B cell (primary cell): ENCODE measurements at regions not wholly inside any gene's neighbourhood (a gene's known extent, or its start where the extent isn't known, plus 50 kb on each side); places are given as distances from the start of the nearest gene placed in this dataset.
"Not testable (repeated sequence)": the region's sequence is repeated elsewhere in the genome, so short reads cannot be mapped to it uniquely, and the experiment has no call there.

Source experiments
- ATAC-seq: fragments of 200-7000 bp; cut with Tn5 transposase; one replicate; pipeline ENCODE4 v1.10.0; 2021; ENCODE audit warnings: low read depth, mild to moderate bottlenecking, moderate number of reproducible peaks, moderate library complexity
- CTCF ChIA-PET: fragments of 350-600 bp; sonication (Branson Sonifier 250); formaldehyde crosslinking; loops from one replicate; lab custom pipeline; 2021; ENCODE audit warnings: antibody characterized with exemption, inconsistent platforms; lab: Charles Lee
- POLR2A ChIA-PET: fragments of 350-600 bp; sonication (Branson Sonifier 250); formaldehyde crosslinking; loops from one replicate; lab custom pipeline; 2021; ENCODE audit warnings: antibody characterized with exemption; lab: Charles Lee
- DNase-seq: peaks from one replicate; pipeline ENCODE4 v3.0.0; 2013
- H2AFZ ChIP-seq: 2 replicates; pipeline ENCODE4 v1.6.1; 2012; ENCODE audit warnings: mild to moderate bottlenecking, low read depth, low read length; ENCODE audit not compliant: insufficient read depth, poor library complexity, severe bottlenecking
- H3K27ac ChIP-seq, 2 donors: 1 replicate in 1 of 2; 2 replicates in 1 of 2; pipeline ENCODE4 v1.5.1; 2012 to 2013; ENCODE audit warnings: low read length in 2 of 2, mild to moderate bottlenecking in 2 of 2, moderate library complexity in 1 of 2
- H3K27me3 ChIP-seq, 4 experiments: fragments of 200-600 bp in 1 of 4; sonication (generic) in 1 of 4; replicated peaks in 1 of 4; 1 replicate in 2 of 4; 2 replicates in 2 of 4; pipeline versions ENCODE4 v1.6.1 to v1.7.0; 2013 to 2016; ENCODE audit warnings: low read length in 3 of 4, mild to moderate bottlenecking in 2 of 4, mixed read lengths in 1 of 4, moderate library complexity in 1 of 4; ENCODE audit not compliant: insufficient read depth in 4 of 4, control insufficient read depth in 3 of 4; ENCODE audit errors: control extremely low read depth in 1 of 4
- H3K36me3 ChIP-seq, 2 experiments: replicated peaks in 1 of 2; 1 replicate in 1 of 2; 2 replicates in 1 of 2; pipeline versions ENCODE4 v1.6.1 to v1.7.1; 2013; ENCODE audit warnings: low read length in 1 of 2; ENCODE audit not compliant: insufficient read depth in 2 of 2, control insufficient read depth in 1 of 2; ENCODE audit errors: control extremely low read depth in 1 of 2, extremely low read depth in 1 of 2
- H3K4me1 ChIP-seq, 2 donors: fragments of 200-600 bp in 1 of 2; sonication (generic) in 1 of 2; 1 replicate in 1 of 2; 2 replicates in 1 of 2; pipeline versions ENCODE4 v1.5.1 to v1.6.1; 2013 to 2017; ENCODE audit warnings: low read length in 2 of 2; ENCODE audit not compliant: control insufficient read depth in 2 of 2, insufficient read depth in 2 of 2
- H3K4me2 ChIP-seq: replicated peaks from 2 replicates; pipeline ENCODE3; 2012; ENCODE audit warnings: mild to moderate bottlenecking, low read depth, low read length; ENCODE audit not compliant: poor library complexity, severe bottlenecking
- H3K4me3 ChIP-seq, 5 experiments: fragments of 200-600 bp in 1 of 5; sonication (generic) in 1 of 5; 1 replicate in 3 of 5; 2 replicates in 2 of 5; pipeline versions ENCODE4 v1.5.1 to v1.7.0; 2011 to 2016; ENCODE audit warnings: low read length in 4 of 5, mild to moderate bottlenecking in 4 of 5, low read depth in 2 of 5, control low read depth in 1 of 5, moderate library complexity in 1 of 5; ENCODE audit not compliant: insufficient read depth in 1 of 5; ENCODE audit errors: control extremely low read depth in 1 of 5, extremely low read depth in 1 of 5
- H3K79me2 ChIP-seq: fragments of 200-600 bp; sonication (generic); one replicate; pipeline ENCODE4 v1.6.0; 2016; ENCODE audit warnings: low read length; ENCODE audit not compliant: control insufficient read depth, insufficient read depth
- H3K9ac ChIP-seq: fragments of 200-600 bp; sonication (generic); 2 replicates; pipeline ENCODE4 v1.6.1; 2017; ENCODE audit warnings: mild to moderate bottlenecking, low read length, moderate library complexity
- H3K9me3 ChIP-seq, 3 donors: one replicate each; pipeline versions ENCODE4 v1.6.1 to v1.7.1; 2013; ENCODE audit warnings: low read length in 2 of 3; ENCODE audit not compliant: control insufficient read depth in 2 of 3, insufficient read depth in 1 of 3; ENCODE audit errors: control extremely low read depth in 1 of 3
- H4K20me1 ChIP-seq: 2 replicates; pipeline ENCODE4 v1.6.0; 2012; ENCODE audit warnings: mild to moderate bottlenecking, low read length; ENCODE audit not compliant: insufficient read depth, control insufficient read depth, poor library complexity, severe bottlenecking
- H3K27ac Mint-ChIP-seq: one replicate; pipeline ENCODE4 v1.8.0; 2021; ENCODE audit warnings: mixed read lengths
- H3K27me3 Mint-ChIP-seq: one replicate; pipeline ENCODE4 v1.8.0; 2021; ENCODE audit warnings: mixed read lengths
- H3K4me1 Mint-ChIP-seq: one replicate; pipeline ENCODE4 v1.8.0; 2021; ENCODE audit warnings: mixed read lengths
- H3K4me3 Mint-ChIP-seq: one replicate; pipeline ENCODE4 v1.8.0; 2021; ENCODE audit warnings: mixed read lengths
- H3K9me3 Mint-ChIP-seq: one replicate; pipeline ENCODE4 v1.8.0; 2022; ENCODE audit warnings: mixed read lengths; ENCODE audit not compliant: insufficient read depth
- EZH2 ChIP-seq: IDR thresholded peaks from 2 replicates; pipeline ENCODE4 v1.6.1; 2012; ENCODE audit warnings: borderline replicate concordance, low read depth, mild to moderate bottlenecking, moderate library complexity, low read length; ENCODE audit not compliant: insufficient read depth, poor library complexity, severe bottlenecking
- WGBS: methylation state at CpG from one replicate; pipeline ENCODE4 v1.1.5; 2013; ENCODE audit warnings: missing lambda C conversion rate; ENCODE audit not compliant: insufficient coverage; 5-methylcytosine and 5-hydroxymethylcytosine counted together
- intact Hi-C: fragments of 100-400 bp; cut with micrococcal nuclease; formaldehyde crosslinking; loops from one replicate; pipeline ENCODE4 v1.10.0; 2022
- TF ChIP-seq, protein P1 (sequence below): fragments of 200-600 bp; IDR thresholded peaks from one replicate; pipeline ENCODE4 v1.8.0; 2022; ENCODE audit warnings: antibody characterized with exemption, mild to moderate bottlenecking

GRCh38 chr2:183477296-183477695 lies 353.1 kb downstream of the NUP35 start:
- Histone ChIP-seq H3K4me3 (no peak overlapping the region), H3K27me3 (no peaks in the 10 kb centered on the region), H3K4me1 (no peaks in the 10 kb centered on the region), H3K4me2 (no peak overlapping the region), H3K9ac (no peak overlapping the region), H2AFZ (no peak overlapping the region), H3K36me3 (no peaks in the 10 kb centered on the region), H3K9me3 (no peaks in the 10 kb centered on the region), H3K79me2 (no peaks in the 10 kb centered on the region), H3K27ac (no peak overlapping the region), H4K20me1 (no peaks in the 10 kb centered on the region)
- intact Hi-C loops, result no loop called here
- no peaks in the 10 kb centered on the region for H3K27me3 Mint-ChIP-seq
- peaks cover 2% of the 10 kb centered on the region for H3K9me3 Mint-ChIP-seq
- ChIA-PET CTCF (no interaction called here), POLR2A (no interaction called here)
- TF ChIP-seq EZH2, result no peak
- TF ChIP-seq, protein P1, sequence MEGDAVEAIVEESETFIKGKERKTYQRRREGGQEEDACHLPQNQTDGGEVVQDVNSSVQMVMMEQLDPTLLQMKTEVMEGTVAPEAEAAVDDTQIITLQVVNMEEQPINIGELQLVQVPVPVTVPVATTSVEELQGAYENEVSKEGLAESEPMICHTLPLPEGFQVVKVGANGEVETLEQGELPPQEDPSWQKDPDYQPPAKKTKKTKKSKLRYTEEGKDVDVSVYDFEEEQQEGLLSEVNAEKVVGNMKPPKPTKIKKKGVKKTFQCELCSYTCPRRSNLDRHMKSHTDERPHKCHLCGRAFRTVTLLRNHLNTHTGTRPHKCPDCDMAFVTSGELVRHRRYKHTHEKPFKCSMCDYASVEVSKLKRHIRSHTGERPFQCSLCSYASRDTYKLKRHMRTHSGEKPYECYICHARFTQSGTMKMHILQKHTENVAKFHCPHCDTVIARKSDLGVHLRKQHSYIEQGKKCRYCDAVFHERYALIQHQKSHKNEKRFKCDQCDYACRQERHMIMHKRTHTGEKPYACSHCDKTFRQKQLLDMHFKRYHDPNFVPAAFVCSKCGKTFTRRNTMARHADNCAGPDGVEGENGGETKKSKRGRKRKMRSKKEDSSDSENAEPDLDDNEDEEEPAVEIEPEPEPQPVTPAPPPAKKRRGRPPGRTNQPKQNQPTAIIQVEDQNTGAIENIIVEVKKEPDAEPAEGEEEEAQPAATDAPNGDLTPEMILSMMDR, result no peak
- no peak for DNase-seq
- no peaks in the 10 kb centered on the region for H3K4me1 Mint-ChIP-seq
- H3K27ac Mint-ChIP-seq, result no peak overlapping the region
- 90% methylated on average over 2 of the region's 2 CpGs for WGBS
- H3K4me3 Mint-ChIP-seq, result no peak overlapping the region
- ATAC-seq, result no peak

DNA sequence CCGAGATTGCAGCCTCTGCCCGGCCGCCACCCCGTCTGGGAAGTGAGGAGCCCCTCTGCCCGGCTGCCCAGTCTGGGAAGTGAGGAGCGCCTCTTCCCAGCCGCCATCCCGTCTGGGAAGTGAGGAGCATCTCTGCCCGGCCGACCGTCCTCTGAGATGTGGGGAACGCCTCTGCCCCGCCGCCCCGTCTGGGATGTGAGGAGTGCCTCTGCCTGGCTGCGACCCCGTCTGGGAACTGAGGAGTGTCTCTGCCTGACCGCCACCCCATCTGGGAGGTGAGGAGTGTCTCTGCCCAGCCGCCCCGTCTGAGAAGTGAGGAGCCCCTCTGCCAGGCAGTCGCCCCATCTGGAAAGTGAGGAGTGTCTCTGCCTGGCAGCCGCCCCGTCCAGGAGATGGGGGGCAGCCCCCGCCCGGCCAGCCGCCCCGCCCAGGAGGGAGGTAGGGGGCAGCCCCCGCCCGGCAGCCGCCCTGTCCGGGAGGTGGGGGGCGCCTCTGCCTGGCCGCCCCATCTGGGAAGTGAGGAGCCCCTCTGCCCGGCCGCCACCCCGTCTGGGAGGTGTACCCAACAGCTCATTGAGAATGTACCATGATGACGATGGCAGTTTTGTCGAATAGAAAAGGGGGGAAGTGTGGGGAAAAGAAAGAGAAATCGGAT lies 354.8 kb downstream of the NUP35 start:
- DNase-seq, intact Hi-C loops, H3K27ac ChIP-seq, H3K27ac Mint-ChIP-seq, POLR2A ChIA-PET, H3K9me3 Mint-ChIP-seq, H3K79me2 ChIP-seq, H2AFZ ChIP-seq, H3K4me1 ChIP-seq, H3K4me3 ChIP-seq, CTCF ChIA-PET, ATAC-seq, H3K4me3 Mint-ChIP-seq, H3K9ac ChIP-seq, H3K4me2 ChIP-seq, H3K36me3 ChIP-seq, H4K20me1 ChIP-seq, H3K27me3 Mint-ChIP-seq, H3K9me3 ChIP-seq, H3K4me1 Mint-ChIP-seq, H3K27me3 ChIP-seq: not testable (repeated sequence)
- WGBS, result 78% methylated on average over 18 of the region's 39 CpGs
